ENCODE measurements at regions not wholly inside any gene's neighbourhood (a gene's known extent, or its start where the extent isn't known, plus 50 kb on each side); places are given as distances from the start of the nearest gene placed in this dataset.
"Not testable (repeated sequence)": the region's sequence is repeated elsewhere in the genome, so short reads cannot be mapped to it uniquely, and the experiment has no call there.

- DNase-seq = no peak
- Mint-ChIP-seq H3K9me3 (peaks cover 0 to 2% (median 0%) of the 10 kb centered on the region in 6 donors), H3K4me1 (no peaks in the 10 kb centered on the region), H3K4me3 (no peak overlapping the region), H3K27ac (no peak overlapping the region), H3K36me3 (no peaks in the 10 kb centered on the region), H3K27me3 (ENCODE audit: low read depth in 3 of 3) (peaks cover 5 to 11% (median 8%) of the 10 kb centered on the region in 3 donors)
Measured at GRCh38 chr6:137581019-137581707, 87.0 kb upstream of the OLIG3 start.

- not testable (repeated sequence) for H3K36me3 Mint-ChIP-seq
Measured at GRCh38 chr6:137583519-137583918, 89.3 kb upstream of the OLIG3 start.

GRCh38 chr6:137588472-137588871 is 94.3 kb upstream of the OLIG3 start:
- peak overlapping the region; percentile 30 to 70 (median 53) for H3K4me3 Mint-ChIP-seq
- peaks cover 9 to 22% (median 13%) of the 10 kb centered on the region in 6 donors for H3K9me3 Mint-ChIP-seq
- H3K27me3 Mint-ChIP-seq (ENCODE audit: low read depth in 3 of 3) = peaks cover 10 to 13% (median 12%) of the 10 kb centered on the region in 3 donors
- peaks cover 0 to 8% (median 7%) of the 10 kb centered on the region in 3 donors for H3K36me3 Mint-ChIP-seq
- H3K27ac Mint-ChIP-seq = peak overlapping the region in 1 of 6 donors; percentile 18
- peaks cover 21 to 23% of the 10 kb centered on the region in 2 donors for H3K4me1 Mint-ChIP-seq
- no peak for DNase-seq

More at GRCh38 chr6:137583519-137583918, 89.3 kb upstream of the OLIG3 start:
- not testable (repeated sequence) for H3K9me3 Mint-ChIP-seq, H3K4me1 Mint-ChIP-seq, H3K27ac Mint-ChIP-seq, H3K4me3 Mint-ChIP-seq, DNase-seq
- H3K27me3 Mint-ChIP-seq (ENCODE audit: low read depth in 3 of 3) = peaks cover 7 to 11% (median 8%) of the 10 kb centered on the region in 3 donors

- Mint-ChIP-seq H3K9me3 (peaks cover 9 to 22% (median 13%) of the 10 kb centered on the region in 6 donors), H3K27ac (peak overlapping the region in 5 of 6 donors; percentile 38 to 86 (median 63)), H3K36me3 (peaks cover 0 to 9% (median 7%) of the 10 kb centered on the region in 3 donors), H3K4me3 (peak overlapping the region; percentile 36 to 79 (median 63)), H3K27me3 (ENCODE audit: low read depth in 3 of 3) (peaks cover 9 to 16% (median 10%) of the 10 kb centered on the region in 3 donors), H3K4me1 (peaks cover 21 to 23% of the 10 kb centered on the region in 2 donors)
- DNase-seq = peak; percentile 59 to 75 (median 67)
Measured at GRCh38 chr6:137589067-137589848, 95.1 kb upstream of the OLIG3 start.

- Mint-ChIP-seq H3K36me3 (peaks cover 0 to 11% (median 7%) of the 10 kb centered on the region in 3 donors), H3K9me3 (peaks cover 9 to 24% (median 13%) of the 10 kb centered on the region in 6 donors), H3K27me3 (ENCODE audit: low read depth in 3 of 3) (peaks cover 8 to 25% (median 8%) of the 10 kb centered on the region in 3 donors), H3K4me1 (peaks cover 21 to 23% of the 10 kb centered on the region in 2 donors), H3K27ac (no peak overlapping the region), H3K4me3 (no peak overlapping the region)
- DNase-seq = no peak
Measured at GRCh38 chr6:137590684-137591083, 96.5 kb upstream of the OLIG3 start.

GRCh38 chr6:137601471-137601870 is 107.3 kb upstream of the OLIG3 start:
- H3K27me3 Mint-ChIP-seq (ENCODE audit: low read depth in 3 of 3) = peaks cover 2 to 8% (median 6%) of the 10 kb centered on the region in 3 donors
- DNase-seq = no peak
- no peaks in the 10 kb centered on the region for H3K9me3 Mint-ChIP-seq
- H3K4me1 Mint-ChIP-seq = no peaks in the 10 kb centered on the region
- no peaks in the 10 kb centered on the region for H3K36me3 Mint-ChIP-seq
- no peak overlapping the region for H3K4me3 Mint-ChIP-seq
- H3K27ac Mint-ChIP-seq = no peak overlapping the region

- H3K4me1 Mint-ChIP-seq = no peaks in the 10 kb centered on the region
- peaks cover 5 to 8% (median 6%) of the 10 kb centered on the region in 3 donors for H3K27me3 Mint-ChIP-seq (ENCODE audit: low read depth in 3 of 3)
- no peak overlapping the region for H3K4me3 Mint-ChIP-seq
- no peaks in the 10 kb centered on the region for H3K9me3 Mint-ChIP-seq
- DNase-seq = no peak
- no peak overlapping the region for H3K27ac Mint-ChIP-seq
- no peaks in the 10 kb centered on the region for H3K36me3 Mint-ChIP-seq
Measured at GRCh38 chr6:137602313-137603197, 108.4 kb upstream of the OLIG3 start.

GRCh38 chr6:137610702-137611101 is 116.5 kb upstream of the OLIG3 start:
- no peaks in the 10 kb centered on the region for H3K36me3 Mint-ChIP-seq
- no peaks in the 10 kb centered on the region for H3K4me1 Mint-ChIP-seq
- DNase-seq = no peak
- H3K27me3 Mint-ChIP-seq (ENCODE audit: low read depth in 3 of 3) = peaks cover 5 to 11% (median 10%) of the 10 kb centered on the region in 3 donors
- no peak overlapping the region for H3K27ac Mint-ChIP-seq
- no peak overlapping the region for H3K4me3 Mint-ChIP-seq
- peaks cover 0 to 2% (median 0%) of the 10 kb centered on the region in 6 donors for H3K9me3 Mint-ChIP-seq

- H3K36me3 Mint-ChIP-seq = no peaks in the 10 kb centered on the region
- peaks cover 0 to 13% (median 5%) of the 10 kb centered on the region in 3 donors for H3K27me3 Mint-ChIP-seq (ENCODE audit: low read depth in 3 of 3)
- H3K4me3 Mint-ChIP-seq = no peak overlapping the region
- no peak overlapping the region for H3K27ac Mint-ChIP-seq
- DNase-seq = no peak
- H3K4me1 Mint-ChIP-seq = no peaks in the 10 kb centered on the region
- no peaks in the 10 kb centered on the region for H3K9me3 Mint-ChIP-seq
Measured at GRCh38 chr6:137623293-137623692, 129.1 kb upstream of the OLIG3 start.

GRCh38 chr6:137625100-137625661 is 131.0 kb upstream of the OLIG3 start:
- H3K9me3 Mint-ChIP-seq = no peaks in the 10 kb centered on the region
- H3K27me3 Mint-ChIP-seq (ENCODE audit: low read depth in 3 of 3) = peaks cover 0 to 9% (median 5%) of the 10 kb centered on the region in 3 donors
- H3K4me1 Mint-ChIP-seq = no peaks in the 10 kb centered on the region
- no peak for DNase-seq
- no peak overlapping the region for H3K4me3 Mint-ChIP-seq
- H3K27ac Mint-ChIP-seq = no peak overlapping the region
- no peaks in the 10 kb centered on the region for H3K36me3 Mint-ChIP-seq

- no peak for DNase-seq
- no peaks in the 10 kb centered on the region for H3K36me3 Mint-ChIP-seq
- no peak overlapping the region for H3K27ac Mint-ChIP-seq
- H3K27me3 Mint-ChIP-seq (ENCODE audit: low read depth in 3 of 3) = peaks cover 0 to 9% (median 5%) of the 10 kb centered on the region in 3 donors
- no peaks in the 10 kb centered on the region for H3K4me1 Mint-ChIP-seq
- H3K4me3 Mint-ChIP-seq = no peak overlapping the region
- H3K9me3 Mint-ChIP-seq = no peaks in the 10 kb centered on the region
Measured at GRCh38 chr6:137625808-137626207, 131.6 kb upstream of the OLIG3 start.

GRCh38 chr6:137630666-137631065 is 136.5 kb upstream of the OLIG3 start:
- H3K27ac Mint-ChIP-seq = no peak overlapping the region
- H3K4me1 Mint-ChIP-seq = no peaks in the 10 kb centered on the region
- peaks cover 0 to 4% (median 0%) of the 10 kb centered on the region in 3 donors for H3K27me3 Mint-ChIP-seq (ENCODE audit: low read depth in 3 of 3)

GRCh38 chr6:137631323-137631722 is 137.1 kb upstream of the OLIG3 start:
- DNase-seq = no peak
- Mint-ChIP-seq H3K4me1 (no peaks in the 10 kb centered on the region), H3K27me3 (ENCODE audit: low read depth in 3 of 3) (peaks cover 0 to 4% (median 0%) of the 10 kb centered on the region in 3 donors), H3K9me3 (no peaks in the 10 kb centered on the region), H3K36me3 (no peaks in the 10 kb centered on the region), H3K4me3 (no peak overlapping the region), H3K27ac (no peak overlapping the region)

More at GRCh38 chr6:137630666-137631065, 136.5 kb upstream of the OLIG3 start:
- no peak for DNase-seq
- no peak overlapping the region for H3K4me3 Mint-ChIP-seq
- no peaks in the 10 kb centered on the region for H3K9me3 Mint-ChIP-seq
- H3K36me3 Mint-ChIP-seq = no peaks in the 10 kb centered on the region
